GM21515 (cell line): ENCODE measurements at regions not wholly inside any gene's neighbourhood (a gene's known extent, or its start where the extent isn't known, plus 50 kb on each side); places are given as distances from the start of the nearest gene placed in this dataset.

Experiments
- ATAC-seq: cut with Tn5 transposase; IDR thresholded peaks from one replicate; pipeline ENCODE4 v1.9.1; 2021; ENCODE audit not compliant: unreplicated experiment

GRCh38 chr2:120683701-120684100 lies 52.0 kb upstream of the GLI2 start:
- ATAC-seq, result no peak

GRCh38 chr2:120684289-120685065 lies 51.2 kb upstream of the GLI2 start:
- ATAC-seq, result no peak

DNA sequence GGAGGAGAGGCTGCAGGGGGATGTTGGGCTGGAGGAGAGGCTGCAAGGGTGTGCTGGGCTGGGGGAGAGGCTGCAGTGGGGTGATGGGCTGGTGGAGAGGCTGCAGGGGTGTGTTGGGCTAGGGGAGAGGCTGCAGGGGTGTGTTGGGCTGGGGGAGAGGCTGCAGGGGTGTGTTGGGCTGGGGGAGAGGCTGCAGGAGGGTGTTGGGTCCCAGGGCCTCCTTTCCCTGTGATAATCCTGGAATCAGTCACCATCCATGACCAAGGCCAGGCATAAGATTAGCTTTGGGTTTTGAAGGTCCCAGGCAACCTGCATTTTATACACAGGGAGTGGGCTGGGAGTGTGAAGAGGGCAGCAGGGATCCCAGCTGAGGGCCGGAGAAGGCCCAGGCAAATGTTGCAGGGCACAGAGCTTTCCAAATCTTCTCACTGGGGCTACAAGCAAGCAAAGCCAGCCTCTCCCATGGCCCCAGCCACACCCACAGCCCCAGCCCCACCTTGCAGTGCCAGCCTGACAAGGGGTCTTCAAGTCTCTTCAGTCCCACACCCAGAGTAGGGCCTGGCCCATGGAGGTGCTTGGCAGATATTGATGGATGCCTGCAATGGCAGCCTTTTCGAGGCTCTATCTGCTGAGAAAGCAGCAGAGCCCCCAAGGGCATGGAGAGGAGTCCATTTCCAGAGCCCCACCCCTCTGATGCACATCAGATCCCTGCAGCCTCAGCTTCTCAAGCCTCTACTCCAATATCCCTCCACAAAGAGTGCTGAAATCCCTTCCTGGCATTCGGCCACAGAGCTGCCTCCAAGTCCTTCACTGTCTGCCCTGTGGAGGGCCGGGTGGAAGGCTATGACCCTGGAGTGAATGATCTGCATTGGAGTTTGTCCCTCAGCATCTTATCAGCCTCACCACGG lies 50.3 kb upstream of the GLI2 start:
- ATAC-seq, result no peak
